ENCODE measurements at regions not wholly inside any gene's neighbourhood (a gene's known extent, or its start where the extent isn't known, plus 50 kb on each side); places are given as distances from the start of the nearest gene placed in this dataset.

DNA sequence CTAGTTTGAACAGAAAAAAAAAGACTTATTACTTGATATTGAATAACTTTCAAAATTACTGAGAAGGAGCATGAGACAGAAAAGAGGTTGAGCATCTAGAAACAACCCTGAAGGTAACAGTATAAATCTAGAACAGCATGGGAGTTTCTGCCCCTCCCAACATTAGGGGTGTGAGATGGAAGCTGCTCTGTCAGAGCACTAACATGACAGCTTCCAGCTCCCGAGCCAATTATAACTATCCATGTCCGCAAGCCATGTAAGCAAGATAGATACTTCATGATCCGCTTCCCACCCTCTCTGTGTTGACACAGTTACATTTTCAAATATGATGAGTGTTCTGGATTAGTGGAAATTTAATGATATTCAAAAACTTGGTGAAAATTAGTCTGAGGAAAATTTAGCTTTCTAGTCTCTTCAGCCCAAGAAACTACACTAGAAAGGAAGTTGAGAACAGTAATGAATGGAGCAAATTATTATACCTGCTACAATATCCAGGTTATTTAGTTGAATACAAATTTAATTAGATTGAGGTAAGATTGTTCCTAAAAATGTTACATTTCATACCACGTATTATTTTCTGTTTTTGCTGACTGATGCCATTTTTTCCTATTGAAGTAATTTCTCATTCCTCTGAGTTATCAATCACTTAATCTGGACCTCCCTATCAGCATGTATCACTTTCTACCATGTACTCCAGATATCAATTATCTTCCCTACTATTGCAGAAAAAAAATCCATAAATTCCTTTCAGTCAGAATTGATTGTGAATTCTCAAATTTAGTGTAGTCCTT is 129.3 kb upstream of the SLIT2 start:
- Histone ChIP-seq H3K4me3 (ENCODE audit: low read depth in 1 of 2, low read length in 2 of 2) (no peak overlapping the region), H3K27ac (ENCODE audit: low read length) (no peak overlapping the region), H3K9me3 (ENCODE audit: control insufficient read depth in 1 of 2, low read length in 2 of 2) (no peaks in the 10 kb centered on the region), H3K36me3 (ENCODE audit: control insufficient read depth in 1 of 2, insufficient read depth in 2 of 2, low read length in 2 of 2) (no peaks in the 10 kb centered on the region), H3K4me1 (ENCODE audit: control insufficient read depth in 1 of 2, insufficient read depth in 2 of 2, low read length in 2 of 2) (no peaks in the 10 kb centered on the region), H3K27me3 (ENCODE audit: low read depth, low read length) (no peaks in the 10 kb centered on the region)

DNA sequence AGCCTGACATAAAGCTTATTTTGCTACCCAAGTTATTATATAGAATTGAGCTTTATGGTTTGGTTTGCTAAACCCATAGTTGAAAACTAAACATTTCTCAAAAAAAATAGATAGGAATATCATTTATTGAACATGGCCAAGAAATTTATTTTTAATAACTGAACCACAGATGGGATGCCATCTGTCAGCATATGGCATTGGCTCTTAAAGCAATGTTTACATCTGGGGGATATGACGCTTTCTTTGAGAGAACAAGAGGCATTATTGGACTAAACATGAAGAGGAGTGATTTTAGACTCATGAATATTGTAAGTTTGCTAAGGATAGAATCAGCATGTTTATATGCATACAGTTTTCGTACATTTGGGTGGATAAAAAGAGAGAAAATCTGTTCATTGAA is 132.6 kb upstream of the SLIT2 start:
- Histone ChIP-seq H3K4me1 (ENCODE audit: control insufficient read depth in 1 of 2, insufficient read depth in 2 of 2, low read length in 2 of 2) (no peaks in the 10 kb centered on the region), H3K4me3 (ENCODE audit: low read depth in 1 of 2, low read length in 2 of 2) (no peak overlapping the region), H3K27ac (ENCODE audit: low read length) (no peak overlapping the region), H3K9me3 (ENCODE audit: control insufficient read depth in 1 of 2, low read length in 2 of 2) (no peaks in the 10 kb centered on the region), H3K36me3 (ENCODE audit: control insufficient read depth in 1 of 2, insufficient read depth in 2 of 2, low read length in 2 of 2) (no peaks in the 10 kb centered on the region), H3K27me3 (ENCODE audit: low read depth, low read length) (no peaks in the 10 kb centered on the region)

DNA sequence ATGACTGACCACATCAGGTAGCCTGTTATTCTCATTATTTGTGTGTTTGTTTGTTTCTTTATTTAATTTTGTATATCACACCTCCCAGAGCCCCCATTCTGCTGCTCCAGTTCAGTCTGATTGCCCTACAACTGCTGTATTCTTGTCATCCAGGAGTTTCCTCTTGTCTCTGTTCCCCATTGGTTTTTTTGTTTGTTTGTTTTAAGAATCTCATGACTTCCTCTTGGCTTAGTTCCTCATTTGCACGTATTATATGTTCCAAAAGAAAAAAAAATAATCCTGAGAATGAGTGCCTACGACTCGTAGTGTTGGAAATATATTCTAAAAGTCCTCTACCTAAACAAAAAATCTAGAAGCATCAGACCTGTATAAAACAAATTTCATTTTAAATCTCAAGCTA is 142.3 kb upstream of the SLIT2 start:
- Histone ChIP-seq H3K36me3 (ENCODE audit: control insufficient read depth in 1 of 2, insufficient read depth in 2 of 2, low read length in 2 of 2) (no peaks in the 10 kb centered on the region), H3K9me3 (ENCODE audit: control insufficient read depth in 1 of 2, low read length in 2 of 2) (no peaks in the 10 kb centered on the region)

DNA sequence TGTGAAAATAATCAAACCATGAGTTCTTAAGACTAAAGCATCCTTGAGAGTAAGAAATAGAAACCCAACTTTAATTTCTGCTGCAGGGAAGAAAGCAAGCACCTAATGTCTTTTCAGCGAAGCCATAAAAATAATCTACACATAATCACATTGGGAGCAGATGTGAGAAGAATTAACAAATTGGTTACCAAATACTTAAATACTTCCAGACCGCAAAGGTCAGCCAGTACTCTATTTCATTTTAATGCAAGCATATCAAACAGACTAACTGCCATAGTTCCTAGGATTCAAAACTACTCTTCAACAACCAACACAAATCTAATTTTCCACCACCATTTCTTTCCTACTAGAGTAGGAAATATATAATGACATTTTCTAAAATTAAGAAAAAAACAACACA is 144.8 kb upstream of the SLIT2 start:
- Histone ChIP-seq H3K4me3 (ENCODE audit: low read depth in 1 of 2, low read length in 2 of 2) (no peak overlapping the region), H3K4me1 (ENCODE audit: control insufficient read depth in 1 of 2, insufficient read depth in 2 of 2, low read length in 2 of 2) (no peaks in the 10 kb centered on the region), H3K27ac (ENCODE audit: low read length) (no peak overlapping the region), H3K9me3 (ENCODE audit: control insufficient read depth in 1 of 2, low read length in 2 of 2) (no peaks in the 10 kb centered on the region), H3K36me3 (ENCODE audit: control insufficient read depth in 1 of 2, insufficient read depth in 2 of 2, low read length in 2 of 2) (no peaks in the 10 kb centered on the region), H3K27me3 (ENCODE audit: low read depth, low read length) (no peaks in the 10 kb centered on the region)

More for the DNA sequence above, 142.3 kb upstream of the SLIT2 start:
- Histone ChIP-seq H3K27ac (ENCODE audit: low read length) (no peak overlapping the region), H3K27me3 (ENCODE audit: low read depth, low read length) (no peaks in the 10 kb centered on the region), H3K4me3 (ENCODE audit: low read depth in 1 of 2, low read length in 2 of 2) (no peak overlapping the region), H3K4me1 (ENCODE audit: control insufficient read depth in 1 of 2, insufficient read depth in 2 of 2, low read length in 2 of 2) (no peaks in the 10 kb centered on the region)

DNA sequence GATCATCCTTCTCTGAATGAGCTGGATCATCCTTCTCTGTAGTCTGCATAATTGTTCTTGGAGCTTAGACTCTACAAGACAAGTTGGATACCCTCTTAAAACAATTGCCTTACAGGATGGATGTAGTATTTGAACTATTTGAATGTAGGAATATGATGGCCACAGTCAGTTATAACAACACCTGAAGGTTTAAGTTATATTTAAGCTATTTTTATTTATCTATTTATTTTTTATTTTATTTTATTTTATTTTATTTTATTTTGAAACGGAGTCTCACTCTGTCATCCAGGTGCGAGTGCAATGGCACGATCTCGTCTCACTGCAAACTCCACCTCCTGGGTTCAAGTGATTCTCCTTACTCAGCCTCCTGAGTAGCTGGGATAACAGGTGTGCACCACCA is 149.9 kb upstream of the SLIT2 start:
- Histone ChIP-seq H3K4me3 (ENCODE audit: low read depth in 1 of 2, low read length in 2 of 2) (no peak overlapping the region), H3K27ac (ENCODE audit: low read length) (no peak overlapping the region), H3K9me3 (ENCODE audit: control insufficient read depth in 1 of 2, low read length in 2 of 2) (no peaks in the 10 kb centered on the region), H3K36me3 (ENCODE audit: control insufficient read depth in 1 of 2, insufficient read depth in 2 of 2, low read length in 2 of 2) (no peaks in the 10 kb centered on the region), H3K27me3 (ENCODE audit: low read depth, low read length) (no peaks in the 10 kb centered on the region), H3K4me1 (ENCODE audit: control insufficient read depth in 1 of 2, insufficient read depth in 2 of 2, low read length in 2 of 2) (no peaks in the 10 kb centered on the region)

DNA sequence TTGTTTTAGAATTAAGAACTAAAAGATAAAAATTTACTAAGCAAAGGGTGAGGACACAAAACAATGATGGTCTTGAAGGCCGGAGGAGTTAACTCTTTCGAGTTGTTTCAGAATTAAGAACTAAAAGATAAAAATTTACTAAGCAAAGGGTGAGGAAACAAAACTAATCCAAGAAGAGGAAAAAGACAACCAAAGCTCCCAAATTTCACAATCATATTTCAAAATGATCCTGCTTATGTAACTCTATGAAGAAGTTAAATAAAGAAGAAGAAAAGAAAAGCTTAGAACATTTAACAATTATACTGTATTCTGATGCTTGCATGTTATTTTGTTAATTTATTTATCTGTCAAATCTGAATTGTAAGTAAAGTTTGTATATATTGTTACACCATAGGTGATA is 154.8 kb upstream of the SLIT2 start:
- H3K27me3 ChIP-seq (ENCODE audit: low read depth, low read length): no peaks in the 10 kb centered on the region
- H3K4me1 ChIP-seq (ENCODE audit: control insufficient read depth in 1 of 2, insufficient read depth in 2 of 2, low read length in 2 of 2): no peaks in the 10 kb centered on the region
- no peaks in the 10 kb centered on the region for H3K9me3 ChIP-seq (ENCODE audit: control insufficient read depth in 1 of 2, low read length in 2 of 2)
- H3K36me3 ChIP-seq (ENCODE audit: control insufficient read depth in 1 of 2, insufficient read depth in 2 of 2, low read length in 2 of 2): no peaks in the 10 kb centered on the region
- no peak overlapping the region for H3K27ac ChIP-seq (ENCODE audit: low read length)
- H3K4me3 ChIP-seq (ENCODE audit: low read depth in 1 of 2, low read length in 2 of 2): no peak overlapping the region

DNA sequence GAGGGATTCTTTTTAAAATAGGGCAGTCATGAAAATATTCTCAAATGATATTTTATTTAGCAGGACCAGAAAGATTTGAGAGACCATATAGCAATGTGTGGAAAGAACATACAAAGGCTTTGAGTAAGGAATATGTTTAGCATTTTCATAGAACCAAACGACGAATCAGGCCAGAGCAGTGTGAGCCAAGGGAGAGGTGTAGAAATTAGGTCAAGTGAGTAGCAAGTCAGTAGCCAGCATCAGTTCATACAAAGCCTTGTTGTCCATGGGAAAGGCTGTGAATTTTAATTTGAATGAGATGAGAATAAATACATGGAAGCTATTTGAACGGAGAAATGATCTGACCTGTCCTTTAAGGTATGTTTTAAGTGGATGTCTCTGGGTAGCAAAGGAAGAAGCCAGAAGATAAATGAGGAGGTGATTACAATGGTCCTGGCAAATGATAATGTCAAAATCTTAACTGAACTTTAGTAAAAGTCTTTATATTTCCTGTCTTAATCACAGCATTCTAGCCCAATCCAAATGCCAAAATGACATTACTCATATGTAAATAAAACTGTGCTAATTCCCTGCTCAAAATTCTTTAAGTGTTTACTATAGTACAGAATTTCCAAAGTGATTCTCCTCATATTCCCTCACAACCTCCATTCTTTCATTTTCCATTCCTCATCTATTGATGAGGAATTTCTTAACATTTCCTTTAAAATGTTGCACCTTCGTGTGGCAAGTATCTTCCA is 155.7 kb upstream of the SLIT2 start:
- Histone ChIP-seq H3K36me3 (ENCODE audit: control insufficient read depth in 1 of 2, insufficient read depth in 2 of 2, low read length in 2 of 2) (no peaks in the 10 kb centered on the region), H3K27me3 (ENCODE audit: low read depth, low read length) (no peaks in the 10 kb centered on the region), H3K9me3 (ENCODE audit: control insufficient read depth in 1 of 2, low read length in 2 of 2) (no peaks in the 10 kb centered on the region), H3K27ac (ENCODE audit: low read length) (no peak overlapping the region), H3K4me3 (ENCODE audit: low read depth in 1 of 2, low read length in 2 of 2) (no peak overlapping the region), H3K4me1 (ENCODE audit: control insufficient read depth in 1 of 2, insufficient read depth in 2 of 2, low read length in 2 of 2) (no peaks in the 10 kb centered on the region)

DNA sequence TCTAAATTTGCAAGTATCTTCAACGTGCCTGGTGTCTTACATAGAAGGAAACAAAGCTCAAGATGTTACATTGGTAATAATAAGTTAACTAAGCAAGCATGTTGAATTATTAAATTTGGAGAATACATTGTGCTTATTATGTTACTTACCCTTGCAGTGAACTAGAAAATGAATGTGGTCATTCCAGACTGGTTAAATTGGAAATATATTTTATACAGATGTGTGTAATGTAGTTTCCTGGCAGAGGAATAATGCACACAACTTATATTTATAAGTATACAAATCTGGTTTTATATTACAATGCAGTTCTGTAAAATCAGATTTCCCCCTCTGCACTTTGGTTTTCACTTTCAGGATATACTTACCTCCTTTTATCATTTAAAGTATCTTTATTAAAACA is 159.9 kb upstream of the SLIT2 start:
- no peak overlapping the region for H3K4me3 ChIP-seq (ENCODE audit: low read depth in 1 of 2, low read length in 2 of 2)
- H3K4me1 ChIP-seq (ENCODE audit: control insufficient read depth in 1 of 2, insufficient read depth in 2 of 2, low read length in 2 of 2): no peaks in the 10 kb centered on the region
- no peak overlapping the region for H3K27ac ChIP-seq (ENCODE audit: low read length)
- no peaks in the 10 kb centered on the region for H3K27me3 ChIP-seq (ENCODE audit: low read depth, low read length)
- H3K9me3 ChIP-seq (ENCODE audit: control insufficient read depth in 1 of 2, low read length in 2 of 2): no peaks in the 10 kb centered on the region
- H3K36me3 ChIP-seq (ENCODE audit: control insufficient read depth in 1 of 2, insufficient read depth in 2 of 2, low read length in 2 of 2): no peaks in the 10 kb centered on the region

DNA sequence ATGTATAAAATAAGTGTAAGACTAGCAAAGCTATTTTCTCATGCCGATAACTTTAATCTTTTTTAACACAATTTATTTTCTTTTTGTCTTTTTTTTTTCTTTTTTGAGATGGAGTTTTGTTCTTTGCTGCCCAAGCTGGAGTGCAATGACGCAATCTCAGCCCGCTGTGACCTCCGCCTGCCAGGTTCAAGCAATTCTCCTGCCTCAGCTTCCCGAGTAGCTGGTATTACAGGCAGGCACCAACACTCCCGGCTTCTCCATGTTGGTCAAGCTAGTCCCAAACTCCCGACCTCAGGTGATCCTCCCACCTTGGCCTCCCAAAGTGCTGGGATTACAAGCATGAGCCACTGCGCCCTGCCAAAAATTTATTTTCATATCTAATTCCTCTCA is 164.2 kb upstream of the SLIT2 start:
- Histone ChIP-seq H3K4me1 (ENCODE audit: control insufficient read depth in 1 of 2, insufficient read depth in 2 of 2, low read length in 2 of 2) (no peaks in the 10 kb centered on the region), H3K27me3 (ENCODE audit: low read depth, low read length) (no peaks in the 10 kb centered on the region), H3K4me3 (ENCODE audit: low read depth in 1 of 2, low read length in 2 of 2) (no peak overlapping the region), H3K36me3 (ENCODE audit: control insufficient read depth in 1 of 2, insufficient read depth in 2 of 2, low read length in 2 of 2) (no peaks in the 10 kb centered on the region), H3K27ac (ENCODE audit: low read length) (no peak overlapping the region), H3K9me3 (ENCODE audit: control insufficient read depth in 1 of 2, low read length in 2 of 2) (no peaks in the 10 kb centered on the region)

DNA sequence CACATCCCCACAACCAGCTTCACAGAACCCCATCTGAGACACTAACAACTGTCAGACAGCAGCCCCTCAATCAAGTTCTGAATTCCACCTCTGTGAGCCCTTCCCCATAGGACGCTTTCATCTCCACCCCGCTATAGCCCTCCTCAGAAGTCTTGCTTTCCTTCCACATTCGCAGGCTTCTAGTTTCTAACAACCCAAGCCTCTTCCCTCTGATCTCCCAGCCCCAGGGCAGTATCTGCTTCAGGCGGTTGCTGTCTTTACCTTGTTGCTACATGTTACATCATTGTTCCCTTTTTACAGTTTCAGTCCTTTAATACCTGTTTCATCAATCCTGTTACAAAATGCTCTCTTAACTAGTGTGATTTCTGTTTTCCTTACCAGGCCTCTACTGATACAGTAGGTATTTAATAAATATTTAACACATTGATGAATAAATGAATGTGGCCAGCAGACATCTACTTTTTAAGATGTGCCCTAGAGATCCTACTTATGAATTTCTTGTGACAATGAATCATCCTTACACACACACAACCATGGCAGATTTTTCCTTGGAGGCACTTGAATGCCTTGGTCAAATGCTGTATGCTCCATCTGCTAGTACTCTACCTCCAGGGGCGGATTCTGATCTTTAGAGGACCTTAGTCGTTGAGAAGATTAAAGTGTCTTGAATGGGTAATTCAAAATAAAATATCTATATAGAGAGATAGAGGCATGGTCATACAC is 164.7 kb upstream of the SLIT2 start:
- H3K4me1 ChIP-seq (ENCODE audit: control insufficient read depth in 1 of 2, insufficient read depth in 2 of 2, low read length in 2 of 2): no peaks in the 10 kb centered on the region
- H3K27ac ChIP-seq (ENCODE audit: low read length): no peak overlapping the region
- H3K27me3 ChIP-seq (ENCODE audit: low read depth, low read length): no peaks in the 10 kb centered on the region
- no peaks in the 10 kb centered on the region for H3K36me3 ChIP-seq (ENCODE audit: control insufficient read depth in 1 of 2, insufficient read depth in 2 of 2, low read length in 2 of 2)
- no peak overlapping the region for H3K4me3 ChIP-seq (ENCODE audit: low read depth in 1 of 2, low read length in 2 of 2)
- no peaks in the 10 kb centered on the region for H3K9me3 ChIP-seq (ENCODE audit: control insufficient read depth in 1 of 2, low read length in 2 of 2)

DNA sequence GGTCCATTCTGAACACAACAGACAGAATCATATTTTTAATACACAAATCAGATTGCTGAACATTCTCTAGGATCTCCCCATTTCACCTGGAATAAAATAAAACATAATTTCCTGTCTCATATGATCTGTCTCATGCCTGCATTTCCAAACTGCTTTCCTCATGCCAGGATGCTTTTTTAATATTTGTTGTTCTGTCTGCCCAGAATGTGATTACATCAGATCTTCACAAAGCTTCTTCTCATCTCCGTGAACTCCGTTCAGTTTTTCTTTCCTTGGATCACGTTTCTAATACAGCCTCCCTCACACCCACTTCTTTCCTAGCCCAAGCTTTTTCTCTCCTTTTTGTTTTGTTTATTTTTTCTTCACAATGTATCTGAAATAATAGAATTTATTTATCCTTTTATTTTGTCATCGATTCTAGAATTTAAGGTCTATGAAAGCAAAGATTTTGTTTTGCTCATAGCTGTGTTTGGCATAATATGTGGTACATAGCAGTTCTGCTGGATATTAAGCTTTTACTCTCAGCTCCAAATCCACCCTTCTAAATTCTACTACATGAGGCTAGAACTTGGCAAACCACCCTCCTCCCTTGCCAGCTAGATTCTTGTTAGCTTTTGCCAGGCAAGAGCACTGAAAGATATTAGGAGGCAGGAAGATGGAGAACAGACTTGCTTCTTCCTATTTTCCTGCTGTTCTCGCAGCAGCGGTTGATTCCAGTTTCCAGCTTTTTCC is 165.5 kb upstream of the SLIT2 start:
- Histone ChIP-seq H3K27me3 (ENCODE audit: low read depth, low read length) (no peaks in the 10 kb centered on the region), H3K36me3 (ENCODE audit: control insufficient read depth in 1 of 2, insufficient read depth in 2 of 2, low read length in 2 of 2) (no peaks in the 10 kb centered on the region), H3K4me3 (ENCODE audit: low read depth in 1 of 2, low read length in 2 of 2) (no peak overlapping the region), H3K27ac (ENCODE audit: low read length) (no peak overlapping the region), H3K4me1 (ENCODE audit: control insufficient read depth in 1 of 2, insufficient read depth in 2 of 2, low read length in 2 of 2) (no peaks in the 10 kb centered on the region), H3K9me3 (ENCODE audit: control insufficient read depth in 1 of 2, low read length in 2 of 2) (no peaks in the 10 kb centered on the region)

Measured in muscle layer of duodenum (tissue), 2 donors.